ENCODE measurements at regions not wholly inside any gene's neighbourhood (a gene's known extent, or its start where the extent isn't known, plus 50 kb on each side); places are given as distances from the start of the nearest gene placed in this dataset.
"Not testable (repeated sequence)": the region's sequence is repeated elsewhere in the genome, so short reads cannot be mapped to it uniquely, and the experiment has no call there.

DNA sequence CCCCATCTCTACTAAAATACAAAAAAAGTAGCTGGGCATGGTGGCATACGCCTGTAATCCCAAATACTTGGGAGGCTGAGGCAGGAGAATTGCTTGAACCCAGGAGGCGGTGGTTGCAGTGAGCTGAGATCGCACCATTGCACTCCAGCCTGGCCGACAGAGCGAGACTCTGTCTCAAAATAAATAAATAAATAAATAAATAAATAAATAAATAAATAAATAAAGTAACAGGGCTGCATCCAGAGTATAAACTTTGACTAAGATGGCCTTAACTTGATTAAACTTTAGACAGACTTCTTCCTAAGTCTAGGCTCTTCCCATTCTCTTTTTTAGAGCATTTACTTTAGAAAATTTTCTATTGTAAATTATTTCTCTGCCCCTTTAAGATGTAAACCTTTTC lies 105.6 kb upstream of the RORA start:
- not testable (repeated sequence) for TF ChIP-seq EZH2 (IDR thresholded peaks at IDR 0.05); RAD21 (IDR thresholded peaks at IDR 0.05; ENCODE audit: low read depth); JUND (IDR thresholded peaks at IDR 0.05)
- TF ChIP-seq, protein P1, sequence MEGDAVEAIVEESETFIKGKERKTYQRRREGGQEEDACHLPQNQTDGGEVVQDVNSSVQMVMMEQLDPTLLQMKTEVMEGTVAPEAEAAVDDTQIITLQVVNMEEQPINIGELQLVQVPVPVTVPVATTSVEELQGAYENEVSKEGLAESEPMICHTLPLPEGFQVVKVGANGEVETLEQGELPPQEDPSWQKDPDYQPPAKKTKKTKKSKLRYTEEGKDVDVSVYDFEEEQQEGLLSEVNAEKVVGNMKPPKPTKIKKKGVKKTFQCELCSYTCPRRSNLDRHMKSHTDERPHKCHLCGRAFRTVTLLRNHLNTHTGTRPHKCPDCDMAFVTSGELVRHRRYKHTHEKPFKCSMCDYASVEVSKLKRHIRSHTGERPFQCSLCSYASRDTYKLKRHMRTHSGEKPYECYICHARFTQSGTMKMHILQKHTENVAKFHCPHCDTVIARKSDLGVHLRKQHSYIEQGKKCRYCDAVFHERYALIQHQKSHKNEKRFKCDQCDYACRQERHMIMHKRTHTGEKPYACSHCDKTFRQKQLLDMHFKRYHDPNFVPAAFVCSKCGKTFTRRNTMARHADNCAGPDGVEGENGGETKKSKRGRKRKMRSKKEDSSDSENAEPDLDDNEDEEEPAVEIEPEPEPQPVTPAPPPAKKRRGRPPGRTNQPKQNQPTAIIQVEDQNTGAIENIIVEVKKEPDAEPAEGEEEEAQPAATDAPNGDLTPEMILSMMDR (IDR thresholded peaks at IDR 0.05 in 2 of 3, conservative IDR thresholded peaks at IDR 0.05 in 1 of 3; ENCODE audit: borderline replicate concordance in 1 of 3, insufficient read depth in 1 of 3, low read depth in 2 of 3, low read length in 2 of 3) = not testable (repeated sequence)
